Right ventricle myocardium inferior (tissue), 1 donor: ENCODE measurements at regions not wholly inside any gene's neighbourhood (a gene's known extent, or its start where the extent isn't known, plus 50 kb on each side); places are given as distances from the start of the nearest gene placed in this dataset.
A peak's percentile ranks its signal among the peaks of the same experiment; 100 is the strongest.
"Not testable (repeated sequence)": the region's sequence is repeated elsewhere in the genome, so short reads cannot be mapped to it uniquely, and the experiment has no call there.

Source experiments
- ATAC-seq: fragments of 200-7000 bp; cut with Tn5 transposase; one replicate; pipeline ENCODE4 v1.9.1; 2020; ENCODE audit warnings: mild to moderate bottlenecking, moderate library complexity
- DNase-seq: peaks from one replicate; pipeline ENCODE4 v3.0.0; 2021; ENCODE audit errors: missing footprints
- intact Hi-C: fragments of 100-400 bp; cut with DNase I; formaldehyde crosslinking; loops from one replicate; pipeline ENCODE4 v1.11.0; 2022
- donor health status: DM: no; HTN: yes; CAD: no; lungs with severe emphysema.

- no peak for ATAC-seq
- intact Hi-C loops = no loop called here
- DNase-seq = no peak
These were observed 78.3 kb upstream of the SLC16A7 start for GRCh38 chr12:59517522-59517921.

- DNase-seq (no peak), ATAC-seq (no peak)
- intact Hi-C loops = no loop called here
These were observed 94.9 kb upstream of the SLC16A7 start for GRCh38 chr12:59500915-59501314.

- intact Hi-C loops = no loop called here
- ATAC-seq (no peak), DNase-seq (no peak)
These were observed 95.5 kb upstream of the SLC16A7 start for GRCh38 chr12:59500335-59500734.

GRCh38 chr12:59499774-59500173 is 96.1 kb upstream of the SLC16A7 start:
- no peak for ATAC-seq
- no peak for DNase-seq
- intact Hi-C loops = no loop called here

GRCh38 chr12:59494617-59495016 is 101.2 kb upstream of the SLC16A7 start:
- no peak for ATAC-seq
- DNase-seq = no peak
- intact Hi-C loops = no loop called here

GRCh38 chr12:59491877-59492276 is 104.0 kb upstream of the SLC16A7 start:
- ATAC-seq (no peak), DNase-seq (no peak)
- intact Hi-C loops = no loop called here

- DNase-seq = no peak
These were observed 109.0 kb upstream of the SLC16A7 start for GRCh38 chr12:59486827-59487226.

GRCh38 chr12:59484575-59484974 is 111.3 kb upstream of the SLC16A7 start:
- DNase-seq (no peak), ATAC-seq (no peak)
- intact Hi-C loops = no loop called here

More at GRCh38 chr12:59486827-59487226, 109.0 kb upstream of the SLC16A7 start:
- ATAC-seq = no peak
- intact Hi-C loops = no loop called here

GRCh38 chr12:59474236-59474635 is 121.6 kb upstream of the SLC16A7 start:
- ATAC-seq, DNase-seq, intact Hi-C loops: not testable (repeated sequence)

- DNase-seq (no peak), ATAC-seq (no peak)
- intact Hi-C loops = no loop called here
These were observed 123.6 kb upstream of the SLC16A7 start for GRCh38 chr12:59472273-59472672.

GRCh38 chr12:59459966-59460660 is 135.7 kb upstream of the SLC16A7 start:
- intact Hi-C loops = no loop called here
- DNase-seq (no peak), ATAC-seq (no peak)

- DNase-seq = no peak
- no peak for ATAC-seq
- intact Hi-C loops = no loop called here
These were observed 142.4 kb upstream of the SLC16A7 start for GRCh38 chr12:59453475-59453874.

- no peak for DNase-seq
- peak; percentile 50 for ATAC-seq
- intact Hi-C loops = no loop called here
These were observed 143.1 kb upstream of the SLC16A7 start for GRCh38 chr12:59452746-59453145.

GRCh38 chr12:59452259-59452658 is 143.6 kb upstream of the SLC16A7 start:
- intact Hi-C loops = no loop called here
- no peak for ATAC-seq

GRCh38 chr12:59446116-59446515 is 149.7 kb upstream of the SLC16A7 start:
- intact Hi-C loops = no loop called here
- DNase-seq = no peak
- no peak for ATAC-seq

More at GRCh38 chr12:59452259-59452658, 143.6 kb upstream of the SLC16A7 start:
- DNase-seq = no peak

- no peak for DNase-seq
- intact Hi-C loops = loop anchor here (1.0 to 2.0 kb wide), 2 partner anchors 363 to 390 kb away; no protein-coding TSS in a partner anchor
- no peak for ATAC-seq
These were observed 150.9 kb upstream of the SLC16A7 start for GRCh38 chr12:59444932-59445331.

- intact Hi-C loops = no loop called here
- DNase-seq (no peak), ATAC-seq (no peak)
These were observed 163.8 kb upstream of the SLC16A7 start for GRCh38 chr12:59432057-59432456.

- intact Hi-C loops = no loop called here
- ATAC-seq = no peak
- DNase-seq = no peak
These were observed 164.6 kb upstream of the SLC16A7 start for GRCh38 chr12:59431266-59431665.

GRCh38 chr12:59429766-59430165 is 166.1 kb upstream of the SLC16A7 start:
- ATAC-seq (no peak), DNase-seq (no peak)
- intact Hi-C loops = no loop called here

GRCh38 chr12:59425798-59426197 is 170.0 kb upstream of the SLC16A7 start:
- intact Hi-C loops = no loop called here
- no peak for ATAC-seq
- no peak for DNase-seq

- DNase-seq, intact Hi-C loops, ATAC-seq: not testable (repeated sequence)
These were observed 171.2 kb upstream of the SLC16A7 start for GRCh38 chr12:59424666-59425065.
